ENCODE measurements at regions not wholly inside any gene's neighbourhood (a gene's known extent, or its start where the extent isn't known, plus 50 kb on each side); places are given as distances from the start of the nearest gene placed in this dataset.
"Not testable (repeated sequence)": the region's sequence is repeated elsewhere in the genome, so short reads cannot be mapped to it uniquely, and the experiment has no call there.

- Histone ChIP-seq H3K9me3 (no peaks in the 10 kb centered on the region), H3K27ac (no peak overlapping the region), H3K27me3 (no peaks in the 10 kb centered on the region), H3K4me1 (no peaks in the 10 kb centered on the region), H3K36me3 (no peaks in the 10 kb centered on the region), H3K4me3 (replicated peaks in 1 of 3) (no peak overlapping the region)
- no peak for DNase-seq
- TF ChIP-seq, protein P1, sequence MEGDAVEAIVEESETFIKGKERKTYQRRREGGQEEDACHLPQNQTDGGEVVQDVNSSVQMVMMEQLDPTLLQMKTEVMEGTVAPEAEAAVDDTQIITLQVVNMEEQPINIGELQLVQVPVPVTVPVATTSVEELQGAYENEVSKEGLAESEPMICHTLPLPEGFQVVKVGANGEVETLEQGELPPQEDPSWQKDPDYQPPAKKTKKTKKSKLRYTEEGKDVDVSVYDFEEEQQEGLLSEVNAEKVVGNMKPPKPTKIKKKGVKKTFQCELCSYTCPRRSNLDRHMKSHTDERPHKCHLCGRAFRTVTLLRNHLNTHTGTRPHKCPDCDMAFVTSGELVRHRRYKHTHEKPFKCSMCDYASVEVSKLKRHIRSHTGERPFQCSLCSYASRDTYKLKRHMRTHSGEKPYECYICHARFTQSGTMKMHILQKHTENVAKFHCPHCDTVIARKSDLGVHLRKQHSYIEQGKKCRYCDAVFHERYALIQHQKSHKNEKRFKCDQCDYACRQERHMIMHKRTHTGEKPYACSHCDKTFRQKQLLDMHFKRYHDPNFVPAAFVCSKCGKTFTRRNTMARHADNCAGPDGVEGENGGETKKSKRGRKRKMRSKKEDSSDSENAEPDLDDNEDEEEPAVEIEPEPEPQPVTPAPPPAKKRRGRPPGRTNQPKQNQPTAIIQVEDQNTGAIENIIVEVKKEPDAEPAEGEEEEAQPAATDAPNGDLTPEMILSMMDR (IDR thresholded peaks at IDR 0.05), result no peak
- no peak for TF ChIP-seq POLR2A (IDR thresholded peaks at IDR 0.05)
- 86 to 88% methylated on average over 1 of the region's 1 CpG for WGBS, 2 donors
- intact Hi-C loops (cut with DNase I), result no loop called here
Observed at GRCh38 chr18:53843763-53844162, 380.7 kb downstream of the MBD2 start.

- Histone ChIP-seq H3K27ac (no peak overlapping the region), H3K4me1 (no peaks in the 10 kb centered on the region), H3K27me3 (no peaks in the 10 kb centered on the region), H3K9me3 (no peaks in the 10 kb centered on the region), H3K36me3 (no peaks in the 10 kb centered on the region), H3K4me3 (replicated peaks in 1 of 3) (no peak overlapping the region)
- intact Hi-C loops (cut with DNase I), result no loop called here
- TF ChIP-seq POLR2A (IDR thresholded peaks at IDR 0.05), result no peak
- TF ChIP-seq, protein P1 (IDR thresholded peaks at IDR 0.05), result no peak
- no peak for DNase-seq
- 90 to 93% methylated on average over 5 of the region's 5 CpGs for WGBS, 2 donors
Observed at GRCh38 chr18:53843113-53843760, 381.2 kb downstream of the MBD2 start.

DNA sequence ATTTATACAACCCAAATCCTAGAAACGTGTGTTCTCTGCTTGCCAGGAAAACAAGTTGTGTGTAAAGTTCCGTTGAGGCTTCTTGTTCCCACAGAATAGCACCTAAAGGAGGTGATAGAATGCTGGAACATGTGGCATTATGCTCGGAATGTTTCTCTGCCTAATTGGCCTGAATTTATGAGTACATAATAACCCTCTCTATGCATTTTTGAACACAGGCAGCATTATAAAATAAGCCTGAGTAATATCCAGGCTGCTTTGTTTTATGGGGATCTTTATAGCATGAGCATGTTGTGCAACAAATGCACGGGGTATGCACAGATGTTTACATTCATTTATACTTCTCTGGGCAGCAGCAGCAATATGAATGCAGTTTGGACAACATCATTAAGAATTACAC lies 385.7 kb downstream of the MBD2 start:
- no peaks in the 10 kb centered on the region for H3K4me1 ChIP-seq
- no peak overlapping the region for H3K4me3 ChIP-seq (replicated peaks in 1 of 3)
- H3K36me3 ChIP-seq, result no peaks in the 10 kb centered on the region
- DNase-seq, result no peak
- H3K27me3 ChIP-seq, result no peaks in the 10 kb centered on the region
- intact Hi-C loops (cut with DNase I), result no loop called here
- H3K9me3 ChIP-seq, result no peaks in the 10 kb centered on the region
- TF ChIP-seq POLR2A (IDR thresholded peaks at IDR 0.05), result no peak
- TF ChIP-seq, protein P1 (IDR thresholded peaks at IDR 0.05), result no peak
- H3K27ac ChIP-seq, result no peak overlapping the region
- WGBS, 2 donors, result 68 to 76% methylated on average over 4 of the region's 4 CpGs

DNA sequence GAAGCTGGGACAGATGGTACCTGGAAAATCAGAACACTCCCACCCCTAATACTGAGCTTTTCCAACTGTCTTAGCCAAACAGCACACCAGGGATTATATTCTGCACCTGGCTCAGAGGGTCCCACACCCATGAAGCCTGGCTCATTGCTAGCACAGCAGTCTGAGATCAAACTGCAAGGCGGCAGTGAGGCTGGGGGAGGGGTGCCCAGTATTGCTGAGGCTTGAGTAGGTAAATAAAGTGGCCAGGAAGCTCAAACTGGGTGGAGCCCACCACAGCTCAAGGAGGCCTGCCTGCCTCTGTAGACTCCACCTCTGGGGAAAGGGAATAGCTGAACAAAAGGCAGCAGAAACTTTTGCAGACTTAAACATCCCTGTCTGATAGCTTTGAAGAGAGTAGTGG lies 403.3 kb downstream of the MBD2 start:
- WGBS, 2 donors, result 29 to 40% methylated on average over 1 of the region's 1 CpG
- H3K9me3 ChIP-seq; H3K36me3 ChIP-seq; H3K27ac ChIP-seq; intact Hi-C loops (cut with DNase I); H3K4me3 ChIP-seq (replicated peaks in 1 of 3); H3K4me1 ChIP-seq; H3K27me3 ChIP-seq; DNase-seq: not testable (repeated sequence)

DNA sequence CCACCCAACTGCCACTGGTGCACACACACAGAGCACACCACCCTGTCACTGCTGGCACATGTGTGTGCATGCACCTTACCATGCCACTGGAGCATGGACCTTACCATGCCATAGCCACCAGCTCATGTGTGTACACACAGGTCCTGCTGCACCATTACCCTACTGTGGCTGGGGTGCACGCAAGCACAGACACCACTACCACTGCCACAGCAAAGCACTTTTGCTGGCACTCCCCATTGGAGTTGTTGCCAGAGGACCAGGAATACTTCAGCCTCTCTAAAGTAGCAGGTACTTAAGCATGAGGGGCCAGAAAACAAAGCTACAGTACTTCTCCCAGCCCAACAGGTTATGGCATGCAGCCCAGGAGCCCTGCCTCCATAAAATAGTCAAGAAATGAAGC lies 404.8 kb downstream of the MBD2 start:
- 0 to 35% methylated on average over 1 of the region's 1 CpG for WGBS, 2 donors
- intact Hi-C loops (cut with DNase I), result no loop called here
- TF ChIP-seq, protein P1 (IDR thresholded peaks at IDR 0.05), result no peak
- no peak for TF ChIP-seq POLR2A (IDR thresholded peaks at IDR 0.05)

More for the DNA sequence above, 404.8 kb downstream of the MBD2 start:
- no peak for DNase-seq
- H3K4me3 ChIP-seq (replicated peaks in 1 of 3), result no peak overlapping the region
- H3K36me3 ChIP-seq, result no peaks in the 10 kb centered on the region
- no peaks in the 10 kb centered on the region for H3K9me3 ChIP-seq
- H3K27me3 ChIP-seq, result no peaks in the 10 kb centered on the region
- no peaks in the 10 kb centered on the region for H3K4me1 ChIP-seq
- no peak overlapping the region for H3K27ac ChIP-seq

All from thyroid gland (tissue), 4 donors.